ENCODE measurements at regions not wholly inside any gene's neighbourhood (a gene's known extent, or its start where the extent isn't known, plus 50 kb on each side); places are given as distances from the start of the nearest gene placed in this dataset.

DNA sequence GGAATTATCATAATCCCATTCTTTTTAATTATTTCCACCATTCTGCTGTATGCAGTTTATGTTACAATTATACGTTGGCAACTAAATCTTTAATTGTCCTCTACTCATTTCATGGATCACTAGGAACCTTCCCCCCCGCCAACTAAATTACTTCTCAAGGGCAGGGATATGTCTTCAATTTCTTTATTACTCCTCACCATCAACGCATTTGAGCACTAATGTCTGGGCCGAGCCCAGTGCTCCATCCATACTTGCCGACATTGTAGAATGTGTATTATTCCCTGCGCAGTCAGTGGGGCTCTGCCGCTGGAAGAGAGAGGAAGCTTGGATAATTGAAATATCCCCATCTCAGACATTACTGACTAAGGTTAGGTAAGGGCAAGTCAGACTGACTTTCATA, 236.4 kb upstream of the AJAP1 start:
- Histone ChIP-seq H3K9me3 (ENCODE audit: insufficient read depth, low read length) (no peaks in the 10 kb centered on the region), H3K4me1 (ENCODE audit: low read length) (no peaks in the 10 kb centered on the region), H3K27ac (ENCODE audit: low read length) (no peak overlapping the region), H3K4me3 (ENCODE audit: low read length) (no peak overlapping the region), H2AFZ (ENCODE audit: low read depth, low read length) (no peak overlapping the region), H3K4me2 (ENCODE audit: low read length) (no peak overlapping the region), H3K27me3 (ENCODE audit: low read depth, low read length) (no peaks in the 10 kb centered on the region), H4K20me1 (ENCODE audit: insufficient read depth, low read length) (no peaks in the 10 kb centered on the region), H3K79me2 (ENCODE audit: low read length) (no peaks in the 10 kb centered on the region), H3K36me3 (replicated peaks; ENCODE audit: low read depth, low read length) (no peaks in the 10 kb centered on the region), H3K9ac (ENCODE audit: low read length) (no peak overlapping the region)
- no peak for TF ChIP-seq CTCF (IDR thresholded peaks at IDR 0.05; ENCODE audit: low read depth, low read length)
- no peak for TF ChIP-seq EZH2phosphoT487 (IDR thresholded peaks at IDR 0.05; ENCODE audit: low read depth)

DNA sequence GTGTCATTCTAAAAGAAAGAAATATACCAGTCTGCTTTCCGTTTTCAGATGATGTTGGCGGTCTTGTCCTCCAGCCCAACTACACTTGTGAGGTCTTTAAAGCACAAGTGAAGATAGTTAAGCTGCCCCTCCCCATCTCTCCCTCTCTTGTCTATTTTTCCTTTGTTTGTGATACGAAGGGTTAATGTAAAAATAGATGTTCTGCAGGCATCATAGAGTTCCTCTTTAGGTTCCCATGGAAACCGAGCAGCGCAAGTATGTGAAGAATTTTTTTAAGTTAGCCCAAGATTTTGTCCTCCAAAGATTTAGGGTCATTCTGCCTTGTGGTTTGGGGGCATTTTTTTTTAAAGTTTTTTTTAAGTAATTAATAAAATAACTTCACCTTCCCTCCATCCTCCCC, 232.4 kb upstream of the AJAP1 start:
- no peaks in the 10 kb centered on the region for H3K27me3 ChIP-seq (ENCODE audit: low read depth, low read length)
- no peaks in the 10 kb centered on the region for H3K79me2 ChIP-seq (ENCODE audit: low read length)
- no peak overlapping the region for H3K4me2 ChIP-seq (ENCODE audit: low read length)
- H4K20me1 ChIP-seq (ENCODE audit: insufficient read depth, low read length) = no peaks in the 10 kb centered on the region
- no peaks in the 10 kb centered on the region for H3K9me3 ChIP-seq (ENCODE audit: insufficient read depth, low read length)
- H3K27ac ChIP-seq (ENCODE audit: low read length) = no peak overlapping the region
- no peak overlapping the region for H3K9ac ChIP-seq (ENCODE audit: low read length)
- TF ChIP-seq CTCF (IDR thresholded peaks at IDR 0.05; ENCODE audit: low read depth, low read length) = no peak
- H3K4me3 ChIP-seq (ENCODE audit: low read length) = no peak overlapping the region
- no peak overlapping the region for H2AFZ ChIP-seq (ENCODE audit: low read depth, low read length)
- H3K4me1 ChIP-seq (ENCODE audit: low read length) = no peaks in the 10 kb centered on the region
- no peaks in the 10 kb centered on the region for H3K36me3 ChIP-seq (replicated peaks; ENCODE audit: low read depth, low read length)

- H2AFZ ChIP-seq (ENCODE audit: low read depth, low read length) = no peak overlapping the region
- no peaks in the 10 kb centered on the region for H3K9me3 ChIP-seq (ENCODE audit: insufficient read depth, low read length)
- H4K20me1 ChIP-seq (ENCODE audit: insufficient read depth, low read length) = no peaks in the 10 kb centered on the region
- H3K4me3 ChIP-seq (ENCODE audit: low read length) = no peak overlapping the region
- TF ChIP-seq CTCF (IDR thresholded peaks at IDR 0.05; ENCODE audit: low read depth, low read length) = no peak
- no peak for TF ChIP-seq EZH2phosphoT487 (IDR thresholded peaks at IDR 0.05; ENCODE audit: low read depth)
- H3K36me3 ChIP-seq (replicated peaks; ENCODE audit: low read depth, low read length) = no peaks in the 10 kb centered on the region
- no peak overlapping the region for H3K9ac ChIP-seq (ENCODE audit: low read length)
- H3K79me2 ChIP-seq (ENCODE audit: low read length) = no peaks in the 10 kb centered on the region
- H3K4me2 ChIP-seq (ENCODE audit: low read length) = no peak overlapping the region
- no peaks in the 10 kb centered on the region for H3K27me3 ChIP-seq (ENCODE audit: low read depth, low read length)
- no peaks in the 10 kb centered on the region for H3K4me1 ChIP-seq (ENCODE audit: low read length)
- H3K27ac ChIP-seq (ENCODE audit: low read length) = no peak overlapping the region
Measured at GRCh38 chr1:4422504-4423289, 231.7 kb upstream of the AJAP1 start.

- H3K4me2 ChIP-seq (ENCODE audit: low read length) = no peak overlapping the region
- H3K79me2 ChIP-seq (ENCODE audit: low read length) = no peaks in the 10 kb centered on the region
- H3K27me3 ChIP-seq (ENCODE audit: low read depth, low read length) = no peaks in the 10 kb centered on the region
- H3K4me1 ChIP-seq (ENCODE audit: low read length) = no peaks in the 10 kb centered on the region
- H3K36me3 ChIP-seq (replicated peaks; ENCODE audit: low read depth, low read length) = no peaks in the 10 kb centered on the region
- H3K4me3 ChIP-seq (ENCODE audit: low read length) = no peak overlapping the region
- no peaks in the 10 kb centered on the region for H4K20me1 ChIP-seq (ENCODE audit: insufficient read depth, low read length)
- no peaks in the 10 kb centered on the region for H3K9me3 ChIP-seq (ENCODE audit: insufficient read depth, low read length)
- H3K27ac ChIP-seq (ENCODE audit: low read length) = no peak overlapping the region
- TF ChIP-seq EZH2phosphoT487 (IDR thresholded peaks at IDR 0.05; ENCODE audit: low read depth) = no peak
- no peak for TF ChIP-seq CTCF (IDR thresholded peaks at IDR 0.05; ENCODE audit: low read depth, low read length)
- H3K9ac ChIP-seq (ENCODE audit: low read length) = no peak overlapping the region
- no peak overlapping the region for H2AFZ ChIP-seq (ENCODE audit: low read depth, low read length)
Measured at GRCh38 chr1:4424254-4424653, 230.2 kb upstream of the AJAP1 start.
